Smooth muscle cell (in vitro differentiated cells): ENCODE measurements at regions not wholly inside any gene's neighbourhood (a gene's known extent, or its start where the extent isn't known, plus 50 kb on each side); places are given as distances from the start of the nearest gene placed in this dataset.

Experiments
- DNase-seq: peaks from one replicate; lab custom pipeline; 2025; ENCODE audit not compliant: unreplicated experiment; lab: John Stamatoyannopoulos, UW
- H2AFZ ChIP-seq: fragments of 200-600 bp; sonication (generic); 2 replicates; pipeline ENCODE4 v1.6.0; 2016; ENCODE audit warnings: antibody characterized with exemption, low read depth, mild to moderate bottlenecking
- H3F3A ChIP-seq: fragments of 200-600 bp; sonication (generic); 2 replicates; pipeline ENCODE4 v1.6.0; 2017; ENCODE audit warnings: antibody characterized with exemption, low read depth
- H3K27ac ChIP-seq: fragments of 200-600 bp; sonication (generic); 2 replicates; pipeline ENCODE4 v1.5.1; 2016; ENCODE audit warnings: low read depth, mild to moderate bottlenecking
- H3K27me3 ChIP-seq: fragments of 200-600 bp; sonication (generic); 2 replicates; pipeline ENCODE4 v1.6.1; 2016; ENCODE audit warnings: low read depth, mild to moderate bottlenecking
- H3K36me3 ChIP-seq: fragments of 200-600 bp; sonication (generic); 2 replicates; pipeline ENCODE4 v1.5.1; 2016; ENCODE audit warnings: low read depth
- H3K4me1 ChIP-seq: fragments of 200-600 bp; sonication (generic); 2 replicates; pipeline ENCODE4 v1.5.1; 2016; ENCODE audit warnings: low read depth
- H3K4me2 ChIP-seq: fragments of 200-600 bp; sonication (generic); 2 replicates; pipeline ENCODE4 v1.6.0; 2016; ENCODE audit warnings: mild to moderate bottlenecking
- H3K4me3 ChIP-seq: fragments of 200-600 bp; sonication (generic); 2 replicates; pipeline ENCODE4 v1.5.1; 2016; ENCODE audit warnings: mild to moderate bottlenecking
- H3K79me2 ChIP-seq: fragments of 200-600 bp; sonication (generic); 2 replicates; pipeline ENCODE4 v1.6.0; 2016; ENCODE audit warnings: low read depth, mild to moderate bottlenecking
- H3K9ac ChIP-seq: fragments of 200-600 bp; sonication (generic); 2 replicates; pipeline ENCODE4 v1.6.0; 2016; ENCODE audit warnings: low read depth
- H3K9me3 ChIP-seq: fragments of 200-600 bp; sonication (generic); replicated peaks from 2 replicates; pipeline ENCODE4 v1.5.1; 2016; ENCODE audit warnings: low read depth
- H4K20me1 ChIP-seq: fragments of 200-600 bp; sonication (generic); 2 replicates; pipeline ENCODE4 v1.6.0; 2016; ENCODE audit warnings: low read depth
- CTCF ChIP-seq: fragments of 200-600 bp; sonication (generic); IDR thresholded peaks from 2 replicates; pipeline ENCODE4 v1.5.1; 2017; ENCODE audit warnings: borderline replicate concordance, mild to moderate bottlenecking, antibody characterized with exemption; ENCODE audit not compliant: insufficient read depth, poor library complexity, severe bottlenecking
- WGBS: methylation state at CpG from one replicate; pipeline ENCODE4 v1.1.7; 2016; ENCODE audit warnings: low lambda C conversion rate; 5-methylcytosine and 5-hydroxymethylcytosine counted together

- Histone ChIP-seq H3F3A (no peaks in the 10 kb centered on the region), H3K27me3 (no peaks in the 10 kb centered on the region), H3K36me3 (no peaks in the 10 kb centered on the region), H2AFZ (no peak overlapping the region), H3K4me2 (no peak overlapping the region), H3K9ac (no peak overlapping the region), H4K20me1 (no peaks in the 10 kb centered on the region), H3K79me2 (no peaks in the 10 kb centered on the region), H3K4me1 (no peaks in the 10 kb centered on the region), H3K27ac (no peak overlapping the region), H3K4me3 (no peak overlapping the region), H3K9me3 (no peaks in the 10 kb centered on the region)
- WGBS: 60% methylated on average over 2 of the region's 2 CpGs
- DNase-seq: no peak
- no peak for TF ChIP-seq CTCF
Measured at GRCh38 chr4:104896660-104897645, 249.7 kb upstream of the TET2 start.

GRCh38 chr4:104899863-104900262 lies 246.8 kb upstream of the TET2 start:
- Histone ChIP-seq H3K4me2 (no peak overlapping the region), H3F3A (no peaks in the 10 kb centered on the region), H3K79me2 (no peaks in the 10 kb centered on the region), H3K4me3 (no peak overlapping the region), H3K27me3 (peaks cover 3% of the 10 kb centered on the region), H3K36me3 (no peaks in the 10 kb centered on the region), H3K9me3 (no peaks in the 10 kb centered on the region), H2AFZ (no peak overlapping the region), H3K27ac (no peak overlapping the region), H3K9ac (no peak overlapping the region), H3K4me1 (no peaks in the 10 kb centered on the region), H4K20me1 (no peaks in the 10 kb centered on the region)
- no peak for DNase-seq
- TF ChIP-seq CTCF: no peak
- 88% methylated on average over 4 of the region's 4 CpGs for WGBS

GRCh38 chr4:104901438-104901837 lies 245.2 kb upstream of the TET2 start:
- no peaks in the 10 kb centered on the region for H3F3A ChIP-seq
- H3K9me3 ChIP-seq: no peaks in the 10 kb centered on the region
- peaks cover 3% of the 10 kb centered on the region for H3K27me3 ChIP-seq
- no peaks in the 10 kb centered on the region for H4K20me1 ChIP-seq
- no peaks in the 10 kb centered on the region for H3K4me1 ChIP-seq
- no peak overlapping the region for H3K4me2 ChIP-seq
- WGBS: 12% methylated on average over 3 of the region's 3 CpGs
- H3K4me3 ChIP-seq: no peak overlapping the region
- no peaks in the 10 kb centered on the region for H3K36me3 ChIP-seq
- no peaks in the 10 kb centered on the region for H3K79me2 ChIP-seq
- no peak overlapping the region for H2AFZ ChIP-seq
- TF ChIP-seq CTCF: no peak
- no peak overlapping the region for H3K9ac ChIP-seq
- no peak for DNase-seq
- no peak overlapping the region for H3K27ac ChIP-seq
